Stimulated activated CD8-positive, alpha-beta memory T cell treated with anti-CD3 and anti-CD28 coated beads, Interleukin-12 subunit alpha, Interleukin-12 subunit beta, amount 100 ng/mL, for 1 hour (primary cell): ENCODE measurements at regions not wholly inside any gene's neighbourhood (a gene's known extent, or its start where the extent isn't known, plus 50 kb on each side); places are given as distances from the start of the nearest gene placed in this dataset.
"Not testable (repeated sequence)": the region's sequence is repeated elsewhere in the genome, so short reads cannot be mapped to it uniquely, and the experiment has no call there.

ENCODE experiments used
- DNase-seq: peaks from one replicate; pipeline ENCODE4 v3.0.0-alpha.2; 2020; ENCODE audit warnings: low read depth

DNA sequence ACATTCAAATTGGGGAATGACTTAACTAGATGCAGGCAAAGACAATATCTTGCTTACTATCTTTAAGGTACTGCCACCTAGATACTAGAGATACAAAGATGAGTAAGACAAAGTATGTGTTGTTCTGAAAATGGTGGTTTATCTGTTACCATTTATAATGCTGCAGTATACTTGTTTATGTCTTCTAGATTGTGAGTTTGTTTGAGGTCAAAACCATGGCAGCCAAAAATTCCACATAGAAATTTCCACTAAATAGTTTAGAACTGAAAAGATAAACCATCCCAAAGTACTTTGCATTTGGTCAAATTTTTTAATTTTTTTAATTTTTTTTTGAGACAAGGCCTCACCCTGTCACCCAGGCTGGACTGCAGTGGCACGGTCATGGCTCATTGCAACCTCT lies 150.8 kb downstream of the SOX4 start:
- no peak for DNase-seq

DNA sequence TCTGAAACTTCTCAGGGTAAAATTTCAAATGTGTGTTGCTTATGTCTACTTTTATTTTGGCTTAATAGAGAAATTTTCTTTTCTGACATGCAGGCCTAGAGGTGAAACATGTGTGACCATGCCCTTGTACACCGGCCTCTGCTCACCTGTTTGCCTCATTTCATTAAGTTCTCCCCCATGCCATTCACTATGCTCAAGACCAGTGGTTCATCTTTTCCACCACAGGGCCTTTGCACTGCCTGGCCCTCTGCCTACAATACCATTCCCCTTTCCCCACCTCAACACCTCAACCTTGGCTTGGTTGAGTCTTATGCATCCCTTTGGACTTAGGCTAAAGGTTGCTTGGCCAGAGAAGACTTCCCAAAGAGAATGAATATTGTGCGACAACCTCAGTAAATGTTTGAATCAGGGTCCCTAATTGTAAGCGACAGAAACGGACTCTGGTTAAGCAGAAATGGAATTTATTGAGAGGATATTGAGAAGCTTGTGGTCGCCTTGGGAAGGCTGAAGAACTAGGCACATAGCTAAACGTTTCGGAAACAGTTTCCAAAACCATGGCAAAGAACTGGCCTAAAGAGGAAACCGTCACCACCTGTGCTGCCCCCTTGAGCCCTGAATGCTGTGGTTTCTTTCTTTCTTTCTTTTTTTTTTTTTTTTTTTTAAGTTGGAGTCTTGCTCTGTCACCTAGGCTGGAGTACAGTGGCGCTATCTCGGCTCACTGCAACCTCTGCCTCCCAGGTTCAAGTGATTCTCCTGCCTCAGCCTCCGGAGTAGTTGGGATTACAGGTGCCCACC lies 152.2 kb downstream of the SOX4 start:
- DNase-seq = no peak

GRCh38 chr6:21747441-21747840 lies 153.9 kb downstream of the SOX4 start:
- no peak for DNase-seq

DNA sequence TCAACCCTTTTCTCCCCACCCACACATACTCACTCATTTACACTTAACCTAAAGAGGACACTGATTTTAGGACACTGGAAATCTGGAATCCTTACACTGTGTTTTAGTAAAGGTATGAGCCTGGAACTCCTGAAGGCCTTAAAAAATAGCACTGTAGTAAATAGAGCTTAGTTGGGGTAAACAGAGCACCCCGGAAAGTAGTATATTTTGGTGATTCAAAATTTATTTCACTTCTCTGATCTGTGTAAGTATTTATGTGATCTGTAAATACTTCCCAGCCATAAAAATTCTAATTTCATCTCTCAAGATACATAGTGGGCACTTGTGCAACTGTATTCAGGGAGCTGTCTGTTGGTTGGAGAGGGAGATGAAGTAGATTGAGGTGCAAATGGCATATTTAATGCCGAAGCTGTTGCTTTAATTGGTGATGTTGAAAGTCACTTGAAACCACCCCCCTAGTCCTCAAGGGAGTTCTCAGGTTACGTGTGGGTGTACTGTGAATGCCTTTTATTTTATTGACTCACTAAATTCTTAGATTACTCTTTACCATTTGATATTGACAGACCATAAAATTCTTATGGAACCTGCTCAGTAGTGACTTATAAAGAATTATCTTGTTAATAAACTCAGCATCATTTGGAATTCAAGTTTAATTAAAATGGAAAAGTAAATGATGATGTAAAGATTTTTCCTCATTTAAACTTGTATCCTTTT lies 154.9 kb downstream of the SOX4 start:
- no peak for DNase-seq

- DNase-seq = no peak
Measured at GRCh38 chr6:21749754-21750153, 156.2 kb downstream of the SOX4 start.

- DNase-seq = no peak
Measured at GRCh38 chr6:21750575-21750974, 157.0 kb downstream of the SOX4 start.

DNA sequence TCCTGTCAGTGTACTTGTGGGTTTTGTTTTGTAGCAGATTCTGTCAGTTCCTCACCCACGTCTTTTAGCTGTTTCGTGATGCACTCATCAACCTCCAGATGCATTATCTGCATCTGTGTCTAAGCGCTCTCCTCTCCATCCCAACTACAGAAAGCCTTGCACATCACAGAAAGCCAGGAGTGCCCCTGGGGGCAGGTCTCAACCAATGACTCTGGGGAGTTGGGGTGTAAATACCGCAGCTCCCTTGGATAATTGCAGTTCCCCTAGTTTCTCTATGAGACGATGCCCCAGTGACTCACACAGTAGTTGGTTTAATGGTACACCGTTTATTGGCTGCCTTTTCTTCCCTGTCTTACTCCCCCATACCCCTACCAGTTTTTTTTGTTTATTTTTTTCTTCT lies 158.1 kb downstream of the SOX4 start:
- no peak for DNase-seq

DNA sequence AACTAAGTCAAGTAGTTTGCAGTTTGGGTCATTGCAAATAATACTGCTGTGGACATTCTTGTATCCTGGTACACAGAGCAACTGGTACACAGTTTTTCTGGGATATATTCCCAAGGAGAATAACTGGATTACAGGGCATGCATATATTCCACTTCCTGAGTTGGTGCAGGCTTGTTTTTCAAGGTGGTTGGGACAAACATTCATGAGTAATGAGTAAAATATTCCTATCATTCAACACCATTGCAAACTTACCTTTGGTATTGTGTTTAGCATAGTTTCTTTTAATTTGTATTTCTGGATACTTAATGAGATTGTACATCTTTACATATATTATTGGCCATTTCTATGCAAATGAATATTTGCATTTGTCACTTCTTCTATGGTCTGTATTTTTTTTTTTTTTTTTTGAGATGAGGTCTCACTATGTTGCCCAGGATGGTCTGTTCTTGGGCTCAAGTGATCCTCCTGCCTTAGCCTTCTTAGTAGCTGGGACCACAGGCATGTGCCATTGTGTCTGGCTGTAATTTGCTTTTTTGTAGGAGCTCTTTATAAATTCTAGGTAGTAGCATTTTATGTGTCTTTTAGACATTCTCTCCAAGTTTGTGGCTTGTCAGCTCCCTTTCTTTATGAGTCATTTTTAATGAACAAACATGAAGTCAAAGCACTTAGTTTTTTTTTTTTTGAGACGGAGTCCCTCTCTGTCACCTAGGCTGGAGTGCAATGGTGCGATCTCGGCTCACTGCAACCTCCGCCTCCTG lies 158.7 kb downstream of the SOX4 start:
- DNase-seq = no peak

- DNase-seq = no peak
Measured at GRCh38 chr6:21753241-21754108, 159.9 kb downstream of the SOX4 start.

- no peak for DNase-seq
Measured at GRCh38 chr6:21754891-21755290, 161.3 kb downstream of the SOX4 start.

GRCh38 chr6:21756487-21756886 lies 162.9 kb downstream of the SOX4 start:
- no peak for DNase-seq

DNA sequence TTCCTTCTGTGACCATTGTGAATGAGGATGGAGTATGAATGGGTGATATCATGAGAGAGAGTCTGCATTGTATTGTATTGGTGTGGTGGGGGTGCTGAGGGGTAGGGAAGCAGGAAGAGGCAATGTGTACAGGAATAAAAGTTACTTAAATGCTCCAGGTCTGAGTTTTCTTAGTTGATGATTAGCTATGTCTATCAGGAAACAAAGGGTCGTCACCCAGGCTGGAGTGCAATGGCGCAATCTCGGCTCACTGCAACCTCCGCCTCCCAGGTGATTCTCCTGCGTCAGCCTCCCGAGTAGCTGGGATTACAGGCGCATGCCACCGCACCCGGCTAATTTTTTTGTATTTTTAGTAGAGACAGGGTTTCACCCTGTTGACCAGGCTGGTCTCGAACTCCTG lies 163.8 kb downstream of the SOX4 start:
- not testable (repeated sequence) for DNase-seq

GRCh38 chr6:21759721-21760120 lies 166.2 kb downstream of the SOX4 start:
- no peak for DNase-seq

- not testable (repeated sequence) for DNase-seq
Measured at GRCh38 chr6:21761053-21761730, 167.6 kb downstream of the SOX4 start.

- DNase-seq = no peak
Measured at GRCh38 chr6:21764989-21765388, 171.4 kb downstream of the SOX4 start.

- DNase-seq = no peak
Measured at GRCh38 chr6:21767891-21768648, 174.5 kb downstream of the SOX4 start.

- no peak for DNase-seq
Measured at GRCh38 chr6:21769405-21769861, 175.9 kb downstream of the SOX4 start.

DNA sequence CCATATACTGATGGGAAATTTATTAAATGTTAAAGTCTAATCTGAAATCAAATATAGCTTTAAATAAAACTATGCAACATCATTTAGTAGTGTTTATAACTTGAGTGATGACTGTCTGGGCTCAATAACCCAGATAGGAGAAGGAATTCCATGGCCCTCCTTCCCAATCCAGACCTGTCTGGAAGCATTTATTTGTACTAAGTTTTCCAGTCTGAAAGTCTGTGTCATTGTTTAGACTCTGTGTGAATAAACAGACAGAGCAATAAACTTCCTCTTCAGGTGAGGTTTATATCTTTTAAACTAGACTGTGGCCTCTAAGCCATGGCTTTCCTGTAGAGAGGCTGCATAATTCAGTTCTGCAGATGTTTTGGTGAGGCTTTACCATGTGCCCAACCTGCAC lies 176.4 kb downstream of the SOX4 start:
- DNase-seq = no peak

DNA sequence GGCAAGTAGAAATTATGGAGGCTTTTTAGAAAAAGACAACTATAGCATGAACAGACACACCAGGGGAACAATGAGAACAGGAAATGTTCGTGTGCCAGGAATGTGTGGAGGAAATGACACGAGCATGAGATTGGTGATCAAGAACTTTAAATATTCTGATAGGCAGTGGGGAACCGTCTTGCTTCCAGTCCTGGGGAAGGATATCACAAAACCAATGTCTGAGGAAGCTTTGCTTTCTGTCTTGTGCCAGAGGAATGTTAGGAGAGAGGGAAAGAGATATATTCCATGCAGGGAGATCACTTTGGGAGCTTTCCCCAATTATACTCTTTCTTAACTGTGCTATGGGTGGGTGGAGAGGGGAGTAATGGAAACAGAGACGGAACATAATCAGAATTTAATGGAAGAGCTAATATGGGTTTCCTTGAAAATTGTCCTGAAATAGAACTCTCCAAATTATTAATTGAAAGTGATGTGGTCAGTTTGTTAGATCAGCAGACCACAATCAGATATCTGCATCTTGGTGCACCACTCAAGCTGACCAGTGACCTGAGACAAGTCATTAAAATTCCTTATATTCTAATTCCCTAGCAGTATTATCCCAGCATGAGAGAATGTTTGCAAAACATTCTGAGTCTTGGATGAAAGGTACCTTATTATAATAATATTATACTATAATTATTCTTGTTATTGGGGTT lies 178.2 kb downstream of the SOX4 start:
- DNase-seq = no peak

DNA sequence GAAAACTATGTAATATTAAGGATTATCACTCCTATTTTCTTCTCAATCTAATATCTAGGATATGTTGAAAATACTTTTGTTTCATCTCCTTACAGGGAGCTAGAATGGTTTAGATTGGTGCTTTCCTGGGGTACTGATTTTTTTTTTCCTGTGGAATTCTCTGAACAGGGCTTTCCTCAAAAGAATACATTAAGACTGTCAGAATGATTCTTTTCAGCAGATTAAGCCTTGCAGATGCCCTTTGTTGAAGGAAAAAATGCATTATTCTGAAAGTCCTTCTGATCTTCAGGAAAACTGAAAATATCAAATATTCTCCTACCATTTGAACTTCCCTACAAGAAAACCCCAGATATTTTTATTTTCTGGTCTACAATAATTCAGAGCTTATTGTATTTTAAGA lies 178.9 kb downstream of the SOX4 start:
- no peak for DNase-seq
